ENCODE measurements at regions not wholly inside any gene's neighbourhood (a gene's known extent, or its start where the extent isn't known, plus 50 kb on each side); places are given as distances from the start of the nearest gene placed in this dataset.

DNA sequence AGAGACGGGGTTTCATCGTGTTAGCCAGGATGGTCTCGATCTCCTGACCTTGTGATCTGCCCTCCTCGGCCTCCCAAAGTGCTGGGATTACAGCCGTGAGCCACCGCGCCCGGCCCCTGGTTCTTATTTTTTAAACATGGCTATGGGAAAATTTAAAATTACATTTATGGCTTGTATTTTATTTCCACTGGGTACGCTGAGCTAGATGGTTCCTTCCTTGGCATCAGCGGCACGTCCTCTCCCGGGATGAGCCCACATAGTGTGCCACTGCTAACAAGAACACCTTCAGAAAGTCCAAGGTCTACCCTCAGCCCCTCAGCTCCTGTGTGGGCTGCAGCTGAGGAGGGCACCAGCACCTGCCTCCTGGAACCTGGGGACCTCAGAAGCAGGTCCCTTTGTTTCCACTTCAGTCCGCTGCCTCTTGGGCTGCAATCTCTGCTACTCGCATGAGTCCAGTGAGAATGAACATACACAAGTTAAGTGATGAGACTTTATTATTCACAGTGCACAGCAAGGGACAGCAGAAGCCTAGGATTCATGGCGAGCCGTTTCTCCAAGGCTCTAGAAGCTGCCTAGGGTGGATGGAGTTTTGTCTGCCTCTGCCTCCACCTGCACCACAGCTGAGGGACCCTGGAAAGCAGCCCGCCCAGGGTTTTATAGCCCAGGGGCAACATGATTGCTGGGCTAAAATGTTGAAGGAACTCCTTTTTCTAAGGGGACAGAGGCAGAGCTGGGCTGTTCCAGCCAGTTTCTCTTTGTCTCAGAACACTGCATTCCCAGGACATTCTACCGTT, 107.5 kb upstream of the TEX51 start:
- ATAC-seq: no peak
- no peaks in the 10 kb centered on the region for H3K9me3 ChIP-seq
- intact Hi-C loops (cut with DNase I): no loop called here

DNA sequence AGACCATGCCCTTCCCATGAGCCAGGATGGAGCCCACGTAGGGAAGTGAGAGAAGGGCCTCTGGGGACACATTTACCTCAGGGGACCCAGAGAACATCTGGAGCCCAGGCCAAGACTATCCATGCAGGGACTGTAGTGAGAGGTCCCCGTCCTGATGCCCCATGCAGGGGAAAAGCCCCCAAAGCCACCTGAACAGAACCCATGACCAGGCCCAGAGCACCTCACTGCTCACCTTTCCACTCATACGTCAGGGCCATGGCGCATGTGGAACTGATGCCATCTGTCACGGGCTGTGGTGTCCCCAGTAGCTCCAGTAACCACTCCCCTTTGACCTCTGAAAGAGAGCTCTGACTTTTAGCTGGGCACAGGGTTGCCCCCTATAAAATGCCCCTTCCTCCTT, 106.5 kb upstream of the TEX51 start:
- H3K9me3 ChIP-seq: no peaks in the 10 kb centered on the region
- DNase-seq (no peak), ATAC-seq (no peak)
- no peaks in the 10 kb centered on the region for H3K36me3 ChIP-seq
- no peaks in the 10 kb centered on the region for H3K4me1 ChIP-seq
- H3K27me3 ChIP-seq: peaks cover 0 to 21% of the 10 kb centered on the region in 2 donors
- TF ChIP-seq, protein P1, sequence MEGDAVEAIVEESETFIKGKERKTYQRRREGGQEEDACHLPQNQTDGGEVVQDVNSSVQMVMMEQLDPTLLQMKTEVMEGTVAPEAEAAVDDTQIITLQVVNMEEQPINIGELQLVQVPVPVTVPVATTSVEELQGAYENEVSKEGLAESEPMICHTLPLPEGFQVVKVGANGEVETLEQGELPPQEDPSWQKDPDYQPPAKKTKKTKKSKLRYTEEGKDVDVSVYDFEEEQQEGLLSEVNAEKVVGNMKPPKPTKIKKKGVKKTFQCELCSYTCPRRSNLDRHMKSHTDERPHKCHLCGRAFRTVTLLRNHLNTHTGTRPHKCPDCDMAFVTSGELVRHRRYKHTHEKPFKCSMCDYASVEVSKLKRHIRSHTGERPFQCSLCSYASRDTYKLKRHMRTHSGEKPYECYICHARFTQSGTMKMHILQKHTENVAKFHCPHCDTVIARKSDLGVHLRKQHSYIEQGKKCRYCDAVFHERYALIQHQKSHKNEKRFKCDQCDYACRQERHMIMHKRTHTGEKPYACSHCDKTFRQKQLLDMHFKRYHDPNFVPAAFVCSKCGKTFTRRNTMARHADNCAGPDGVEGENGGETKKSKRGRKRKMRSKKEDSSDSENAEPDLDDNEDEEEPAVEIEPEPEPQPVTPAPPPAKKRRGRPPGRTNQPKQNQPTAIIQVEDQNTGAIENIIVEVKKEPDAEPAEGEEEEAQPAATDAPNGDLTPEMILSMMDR (IDR thresholded peaks at IDR 0.05): no peak
- no peak overlapping the region for H3K27ac ChIP-seq
- intact Hi-C loops (cut with DNase I): no loop called here
- no peak overlapping the region for H3K4me3 ChIP-seq

More for the DNA sequence above, 107.5 kb upstream of the TEX51 start:
- peaks cover 0 to 21% of the 10 kb centered on the region in 2 donors for H3K27me3 ChIP-seq
- TF ChIP-seq, protein P1 (IDR thresholded peaks at IDR 0.05): no peak
- DNase-seq: peak in 1 of 4 donors; percentile 20
- no peak overlapping the region for H3K4me3 ChIP-seq
- no peaks in the 10 kb centered on the region for H3K4me1 ChIP-seq
- H3K36me3 ChIP-seq: no peaks in the 10 kb centered on the region
- no peak overlapping the region for H3K27ac ChIP-seq

DNA sequence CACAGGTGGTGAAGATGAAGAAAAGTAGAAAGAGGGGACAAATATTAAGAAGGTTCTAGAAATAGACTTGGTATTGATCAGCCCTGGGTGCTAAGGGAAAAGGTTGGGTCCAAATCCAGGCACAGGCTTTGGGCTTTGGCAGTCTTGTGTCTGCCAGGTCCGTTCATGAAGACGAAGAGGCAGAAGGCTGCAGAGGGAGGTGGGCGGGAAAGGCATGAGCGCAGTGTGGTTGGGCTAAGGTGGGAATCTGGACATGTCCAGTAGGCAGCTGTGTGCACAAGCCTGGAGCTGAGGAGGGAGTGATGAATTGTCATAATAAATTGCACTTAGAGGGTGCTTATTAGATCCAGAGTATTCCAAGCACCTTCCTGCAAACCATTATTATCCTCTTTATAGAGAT, 105.7 kb upstream of the TEX51 start:
- no peaks in the 10 kb centered on the region for H3K9me3 ChIP-seq
- no peak overlapping the region for H3K4me3 ChIP-seq
- ATAC-seq: no peak
- intact Hi-C loops (cut with DNase I): no loop called here
- TF ChIP-seq, protein P1 (IDR thresholded peaks at IDR 0.05): no peak
- no peaks in the 10 kb centered on the region for H3K36me3 ChIP-seq
- H3K27ac ChIP-seq: no peak overlapping the region
- peaks cover 0 to 21% of the 10 kb centered on the region in 2 donors for H3K27me3 ChIP-seq
- no peak for DNase-seq
- no peaks in the 10 kb centered on the region for H3K4me1 ChIP-seq

- H3K4me1 ChIP-seq: no peaks in the 10 kb centered on the region
- H3K9me3 ChIP-seq: no peaks in the 10 kb centered on the region
- H3K27me3 ChIP-seq: peaks cover 0 to 21% of the 10 kb centered on the region in 2 donors
- TF ChIP-seq, protein P1 (IDR thresholded peaks at IDR 0.05): no peak
- H3K36me3 ChIP-seq: no peaks in the 10 kb centered on the region
- no peak for DNase-seq
- H3K27ac ChIP-seq: no peak overlapping the region
- no peak overlapping the region for H3K4me3 ChIP-seq
- intact Hi-C loops (cut with DNase I): no loop called here
- ATAC-seq: no peak
Measured at GRCh38 chr2:126793885-126794613, 104.6 kb upstream of the TEX51 start.

DNA sequence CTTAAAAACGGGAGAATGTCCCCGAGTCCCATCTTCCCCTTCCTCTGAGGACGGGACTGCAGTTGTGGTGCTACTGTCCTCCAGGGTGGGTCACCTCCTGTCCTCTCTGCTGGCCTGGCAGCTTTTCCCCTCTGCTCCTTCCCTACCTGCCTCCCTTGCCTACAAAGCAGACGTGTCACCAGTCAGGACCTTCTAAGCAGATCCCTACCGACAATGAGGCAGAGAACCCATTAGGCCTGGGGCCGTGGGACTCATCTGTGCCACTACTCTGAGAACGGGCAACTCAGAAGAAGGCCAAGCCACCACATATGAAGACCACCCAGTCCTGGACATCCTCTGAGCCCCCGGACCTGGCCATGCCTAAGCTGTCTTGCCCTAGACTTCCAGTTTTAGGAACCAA, 103.0 kb upstream of the TEX51 start:
- Histone ChIP-seq H3K27me3 (peaks cover 0 to 21% of the 10 kb centered on the region in 2 donors), H3K9me3 (no peaks in the 10 kb centered on the region), H3K36me3 (no peaks in the 10 kb centered on the region), H3K27ac (no peak overlapping the region), H3K4me1 (no peaks in the 10 kb centered on the region), H3K4me3 (no peak overlapping the region)
- ATAC-seq: no peak
- DNase-seq: no peak
- intact Hi-C loops (cut with DNase I): no loop called here
- TF ChIP-seq, protein P1 (IDR thresholded peaks at IDR 0.05): no peak
